H1 (cell line): ENCODE measurements at regions not wholly inside any gene's neighbourhood (a gene's known extent, or its start where the extent isn't known, plus 50 kb on each side); places are given as distances from the start of the nearest gene placed in this dataset.

Experiments used
- CHD7 ChIP-seq: fragments of 300-600 bp; sonication (generic); IDR thresholded peaks from 2 replicates; pipeline ENCODE4 v1.7.1; 2012; ENCODE audit warnings: low read length, moderate library complexity, mild to moderate bottlenecking, inconsistent platforms; ENCODE audit not compliant: insufficient replicate concordance
- TCF12 ChIP-seq: IDR thresholded peaks from 2 replicates; pipeline ENCODE4 v1.6.1; 2011; ENCODE audit warnings: low read depth, mild to moderate bottlenecking, low read length

GRCh38 chr10:90977855-90978486, 57.1 kb upstream of the ANKRD1 start (continued):
- TF ChIP-seq CHD7, result no peak
- no peak for TF ChIP-seq TCF12
